DOHH2 (cell line): ENCODE measurements at regions not wholly inside any gene's neighbourhood (a gene's known extent, or its start where the extent isn't known, plus 50 kb on each side); places are given as distances from the start of the nearest gene placed in this dataset.

Experiments used
- CTCF ChIP-seq: fragments of 200-600 bp; sonication (generic); IDR thresholded peaks from one replicate; pipeline ENCODE4 v1.5.1; 2014; ENCODE audit warnings: antibody characterized with exemption, mild to moderate bottlenecking, low read depth, low read length; ENCODE audit not compliant: poor library complexity, severe bottlenecking
- EZH2phosphoT487 ChIP-seq: fragments of 200-600 bp; sonication (generic); IDR thresholded peaks from 2 replicates; pipeline ENCODE4 v1.6.1; 2017; ENCODE audit warnings: borderline replicate concordance, mild to moderate bottlenecking, antibody characterized with exemption, low read length, moderate library complexity, mixed read lengths

DNA sequence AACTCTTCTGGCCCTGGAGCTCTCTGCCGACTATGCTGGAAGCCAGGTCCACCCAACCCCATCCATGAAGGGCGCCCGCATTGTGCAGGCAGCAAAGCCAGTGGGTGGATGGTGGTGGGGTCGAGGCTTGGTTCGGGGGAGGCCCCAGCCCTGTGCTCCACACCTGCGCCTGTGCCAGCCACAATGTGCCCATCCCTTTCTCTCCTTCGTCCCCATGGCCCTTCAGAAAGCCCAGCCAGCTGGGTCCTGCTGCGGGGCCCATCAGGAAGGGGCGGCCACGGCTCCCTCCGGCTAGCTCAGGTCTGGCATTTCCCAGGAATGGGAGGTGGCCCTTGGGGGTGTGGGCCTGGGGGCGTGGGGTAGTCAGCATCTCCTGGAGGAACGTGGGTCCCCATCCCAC is 91.6 kb downstream of the HMX1 start:
- TF ChIP-seq CTCF (no peak), EZH2phosphoT487 (no peak)
